Astrocyte of the cerebellum (primary cell): ENCODE measurements at regions not wholly inside any gene's neighbourhood (a gene's known extent, or its start where the extent isn't known, plus 50 kb on each side); places are given as distances from the start of the nearest gene placed in this dataset.

ENCODE experiments used
- DNase-seq: peaks from one replicate; pipeline ENCODE4 v3.0.0-alpha.2; 2011; ENCODE audit warnings: low read depth
- H3K4me3 ChIP-seq: 2 replicates; pipeline ENCODE4 v1.5.1; 2011; ENCODE audit warnings: mild to moderate bottlenecking, low read depth, low read length, moderate library complexity
- in situ Hi-C: cut with HindIII; loops from 2 replicates; pipeline ENCODE4 v1.10.0; 2017; ENCODE audit warnings: low sequenced_read_pairs
- TF ChIP-seq, protein P1 (sequence below): IDR thresholded peaks from 2 replicates; pipeline ENCODE4 v1.5.1; 2012; ENCODE audit warnings: low read length, low read depth, moderate library complexity, mild to moderate bottlenecking; ENCODE audit errors: missing control alignments

DNA sequence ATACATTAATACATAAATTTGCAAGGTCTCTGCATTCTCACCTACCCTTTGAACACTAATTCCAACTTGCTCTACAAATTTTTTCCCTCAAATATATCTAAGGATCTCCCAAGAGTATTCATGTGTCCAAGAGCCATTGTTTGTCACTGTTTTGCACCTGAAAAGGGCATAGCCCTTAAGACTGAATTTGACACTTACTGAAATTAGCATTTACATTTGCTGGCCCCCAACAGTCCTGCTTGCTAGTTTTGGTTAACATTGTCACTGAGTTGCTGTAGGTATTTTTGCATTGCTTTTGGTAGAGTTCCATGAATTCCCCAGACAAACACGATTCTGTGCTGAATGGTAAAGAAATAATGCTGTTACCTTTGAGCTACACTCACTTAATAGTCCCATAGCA, 57.3 kb downstream of the KCNA4 start:
- DNase-seq, result no peak
- no peak overlapping the region for H3K4me3 ChIP-seq
- TF ChIP-seq, protein P1, sequence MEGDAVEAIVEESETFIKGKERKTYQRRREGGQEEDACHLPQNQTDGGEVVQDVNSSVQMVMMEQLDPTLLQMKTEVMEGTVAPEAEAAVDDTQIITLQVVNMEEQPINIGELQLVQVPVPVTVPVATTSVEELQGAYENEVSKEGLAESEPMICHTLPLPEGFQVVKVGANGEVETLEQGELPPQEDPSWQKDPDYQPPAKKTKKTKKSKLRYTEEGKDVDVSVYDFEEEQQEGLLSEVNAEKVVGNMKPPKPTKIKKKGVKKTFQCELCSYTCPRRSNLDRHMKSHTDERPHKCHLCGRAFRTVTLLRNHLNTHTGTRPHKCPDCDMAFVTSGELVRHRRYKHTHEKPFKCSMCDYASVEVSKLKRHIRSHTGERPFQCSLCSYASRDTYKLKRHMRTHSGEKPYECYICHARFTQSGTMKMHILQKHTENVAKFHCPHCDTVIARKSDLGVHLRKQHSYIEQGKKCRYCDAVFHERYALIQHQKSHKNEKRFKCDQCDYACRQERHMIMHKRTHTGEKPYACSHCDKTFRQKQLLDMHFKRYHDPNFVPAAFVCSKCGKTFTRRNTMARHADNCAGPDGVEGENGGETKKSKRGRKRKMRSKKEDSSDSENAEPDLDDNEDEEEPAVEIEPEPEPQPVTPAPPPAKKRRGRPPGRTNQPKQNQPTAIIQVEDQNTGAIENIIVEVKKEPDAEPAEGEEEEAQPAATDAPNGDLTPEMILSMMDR, result no peak
- in situ Hi-C loops, result no loop called here

DNA sequence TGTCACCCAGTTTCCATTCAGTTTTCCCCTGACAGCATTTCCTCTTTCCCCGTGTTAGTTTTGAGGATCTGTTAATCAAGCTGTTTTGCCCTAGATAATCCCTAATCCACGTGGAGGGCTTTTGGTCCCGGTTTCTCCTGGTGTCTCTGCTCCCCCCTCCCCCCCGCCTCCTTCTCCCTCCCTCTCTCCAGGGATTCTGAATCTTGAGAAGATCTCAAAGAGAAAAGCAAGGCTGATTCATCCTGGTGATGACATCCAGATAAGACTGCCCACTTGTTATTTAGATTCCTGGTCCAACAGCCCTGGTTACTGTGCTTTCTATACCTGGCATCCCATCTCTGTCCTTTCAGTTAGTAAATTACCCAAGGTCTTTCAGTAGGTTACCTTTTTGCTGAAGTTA, 59.4 kb downstream of the KCNA4 start:
- DNase-seq, result no peak
- TF ChIP-seq, protein P1, result no peak
- H3K4me3 ChIP-seq, result no peak overlapping the region
- in situ Hi-C loops, result no loop called here

DNA sequence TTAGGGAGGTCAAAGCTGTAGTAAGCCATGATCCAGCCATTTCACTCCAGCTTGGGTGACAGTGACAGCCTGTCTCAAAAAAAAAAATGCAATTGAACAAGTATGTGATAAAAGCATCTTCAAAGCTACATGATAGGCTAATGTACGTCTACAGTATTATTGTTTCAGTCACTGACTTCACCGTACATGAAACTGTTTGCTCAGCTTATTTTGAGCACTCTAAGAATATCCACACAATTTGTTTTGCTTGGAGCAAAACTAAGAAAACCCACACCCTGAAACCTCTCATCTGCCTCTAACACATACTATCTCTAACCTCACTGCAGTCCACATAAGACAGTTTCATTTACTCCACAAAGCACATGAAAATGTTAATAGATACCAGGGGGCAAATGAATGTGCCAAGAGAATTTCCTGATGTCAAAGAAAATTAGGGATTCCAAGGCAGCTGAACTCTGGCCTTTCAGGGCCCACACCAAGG, 60.7 kb downstream of the KCNA4 start:
- in situ Hi-C loops, result no loop called here
- TF ChIP-seq, protein P1, result no peak
- DNase-seq, result no peak
- no peak overlapping the region for H3K4me3 ChIP-seq

DNA sequence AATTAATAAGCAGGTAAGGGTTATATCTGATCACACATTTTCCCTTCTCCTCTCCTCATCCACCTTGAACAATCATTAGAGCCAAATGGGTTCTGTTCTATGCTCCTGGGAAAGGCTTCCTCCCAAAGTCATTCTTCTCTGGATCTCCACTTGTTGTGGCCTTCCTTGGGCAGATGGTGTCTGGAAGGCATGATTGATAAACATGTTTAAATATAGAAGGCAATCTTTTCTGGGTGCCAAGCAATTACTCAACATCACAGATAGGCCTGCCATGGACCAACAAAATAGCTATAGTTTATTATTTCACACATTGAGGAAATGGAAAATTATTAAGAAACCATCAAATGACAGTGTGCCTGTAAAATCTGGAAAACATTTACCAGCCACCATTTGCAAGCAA, 73.5 kb downstream of the KCNA4 start:
- TF ChIP-seq, protein P1, result no peak
- in situ Hi-C loops, result no loop called here
- no peak overlapping the region for H3K4me3 ChIP-seq
- DNase-seq, result no peak

DNA sequence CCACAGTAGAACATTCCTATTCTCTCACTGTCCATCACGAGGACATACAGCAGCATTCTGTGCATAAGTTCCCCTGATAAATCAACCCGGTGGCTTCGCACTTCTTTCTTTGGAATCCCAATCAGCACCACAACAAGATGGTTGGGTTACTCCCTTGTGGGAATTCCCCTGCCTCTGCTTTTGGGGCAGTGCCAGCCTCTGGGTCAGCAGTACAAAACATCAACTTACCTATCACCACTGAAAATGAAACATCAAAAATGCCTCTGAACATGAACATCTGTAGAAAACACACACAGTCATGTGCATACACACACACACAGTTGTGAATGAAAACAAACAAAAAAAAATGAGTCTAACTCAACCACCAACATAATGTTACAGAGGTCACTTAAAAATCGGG, 79.3 kb downstream of the KCNA4 start:
- in situ Hi-C loops, result no loop called here
- DNase-seq, result no peak
- TF ChIP-seq, protein P1, result no peak
- H3K4me3 ChIP-seq, result no peak overlapping the region

DNA sequence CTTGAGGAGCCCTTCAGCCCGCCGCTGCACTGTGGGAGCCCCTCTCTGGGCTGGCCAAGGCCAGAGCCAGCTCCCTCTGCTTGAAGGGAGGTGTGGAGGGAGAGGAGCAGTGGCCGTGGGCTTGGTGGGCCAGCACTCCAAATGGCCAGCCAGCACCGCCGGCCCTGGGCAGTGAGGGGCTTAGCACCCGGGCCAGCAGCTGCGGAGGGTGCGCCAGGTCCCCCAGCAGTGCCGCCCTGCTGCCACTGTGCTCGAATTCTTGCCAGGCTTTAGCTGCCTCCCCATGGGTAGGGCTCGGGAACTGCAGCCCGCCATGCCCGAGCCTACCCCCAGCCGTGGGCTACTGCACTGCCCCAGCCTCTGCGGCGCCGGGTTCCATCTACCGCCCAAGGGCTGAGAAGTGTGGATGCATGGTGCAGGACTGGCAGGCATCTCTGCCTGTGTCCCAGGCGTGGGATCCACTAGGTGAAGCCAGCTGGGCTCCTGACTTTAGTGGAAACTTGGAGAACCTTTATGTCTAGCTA, 82.7 kb downstream of the KCNA4 start:
- TF ChIP-seq, protein P1, result no peak
- no peak overlapping the region for H3K4me3 ChIP-seq
- DNase-seq, result no peak
- in situ Hi-C loops, result no loop called here
